ENCODE measurements at regions not wholly inside any gene's neighbourhood (a gene's known extent, or its start where the extent isn't known, plus 50 kb on each side); places are given as distances from the start of the nearest gene placed in this dataset.

- no TSS peak for BruUV-seq (replicated peaks)
- Mint-ChIP-seq H3K36me3 (ENCODE audit: insufficient read depth, unreplicated experiment) (no peaks in the 10 kb centered on the region), H3K27me3 (ENCODE audit: unreplicated experiment) (no peaks in the 10 kb centered on the region), H3K27ac (ENCODE audit: unreplicated experiment) (no peak overlapping the region), H3K4me1 (ENCODE audit: low read depth, unreplicated experiment) (no peaks in the 10 kb centered on the region), H3K4me3 (ENCODE audit: low read depth, unreplicated experiment) (no peak overlapping the region), H3K9me3 (ENCODE audit: low read depth, unreplicated experiment) (peaks cover under 1% of the 10 kb centered on the region)
- intact Hi-C loops (cut with micrococcal nuclease; ENCODE audit: unreplicated experiment): no loop called here
- TF ChIP-seq CTCF (IDR thresholded peaks at IDR 0.05; ENCODE audit: unreplicated experiment): no peak
- DNase-seq: no peak
- CTCF ChIA-PET: no interaction called here
Measured at GRCh38 chr21:24147674-24148073, 1459.6 kb downstream of the MRPL39 start.

- no peak for DNase-seq
- Mint-ChIP-seq H3K4me1 (ENCODE audit: low read depth, unreplicated experiment) (no peaks in the 10 kb centered on the region), H3K4me3 (ENCODE audit: low read depth, unreplicated experiment) (no peak overlapping the region), H3K27me3 (ENCODE audit: unreplicated experiment) (no peaks in the 10 kb centered on the region), H3K27ac (ENCODE audit: unreplicated experiment) (no peak overlapping the region), H3K9me3 (ENCODE audit: low read depth, unreplicated experiment) (peaks cover under 1% of the 10 kb centered on the region), H3K36me3 (ENCODE audit: insufficient read depth, unreplicated experiment) (no peaks in the 10 kb centered on the region)
- intact Hi-C loops (cut with micrococcal nuclease; ENCODE audit: unreplicated experiment): no loop called here
- TF ChIP-seq CTCF (IDR thresholded peaks at IDR 0.05; ENCODE audit: unreplicated experiment): no peak
- CTCF ChIA-PET: interaction anchor here (0.6 kb wide), 1 partner anchor 18 kb away, joined by 6 read pairs; no protein-coding TSS in a partner anchor
- no TSS peak for BruUV-seq (replicated peaks)
Measured at GRCh38 chr21:24131056-24131455, 1476.2 kb downstream of the MRPL39 start.

- DNase-seq: no peak
- no peak for TF ChIP-seq CTCF (IDR thresholded peaks at IDR 0.05; ENCODE audit: unreplicated experiment)
- no TSS peak for BruUV-seq (replicated peaks)
- no peak overlapping the region for H3K4me3 Mint-ChIP-seq (ENCODE audit: low read depth, unreplicated experiment)
- H3K9me3 Mint-ChIP-seq (ENCODE audit: low read depth, unreplicated experiment): no peaks in the 10 kb centered on the region
- no peaks in the 10 kb centered on the region for H3K4me1 Mint-ChIP-seq (ENCODE audit: low read depth, unreplicated experiment)
- H3K36me3 Mint-ChIP-seq (ENCODE audit: insufficient read depth, unreplicated experiment): no peaks in the 10 kb centered on the region
- CTCF ChIA-PET: no interaction called here
- H3K27ac Mint-ChIP-seq (ENCODE audit: unreplicated experiment): no peak overlapping the region
- intact Hi-C loops (cut with micrococcal nuclease; ENCODE audit: unreplicated experiment): no loop called here
- H3K27me3 Mint-ChIP-seq (ENCODE audit: unreplicated experiment): no peaks in the 10 kb centered on the region
Measured at GRCh38 chr21:24127651-24128050, 1479.6 kb downstream of the MRPL39 start.

- BruUV-seq (replicated peaks): no TSS peak
- Mint-ChIP-seq H3K4me1 (ENCODE audit: low read depth, unreplicated experiment) (no peaks in the 10 kb centered on the region), H3K27ac (ENCODE audit: unreplicated experiment) (no peak overlapping the region), H3K9me3 (ENCODE audit: low read depth, unreplicated experiment) (peaks cover 3% of the 10 kb centered on the region), H3K27me3 (ENCODE audit: unreplicated experiment) (no peaks in the 10 kb centered on the region), H3K36me3 (ENCODE audit: insufficient read depth, unreplicated experiment) (no peaks in the 10 kb centered on the region), H3K4me3 (ENCODE audit: low read depth, unreplicated experiment) (no peak overlapping the region)
- intact Hi-C loops (cut with micrococcal nuclease; ENCODE audit: unreplicated experiment): no loop called here
- CTCF ChIA-PET: no interaction called here
- TF ChIP-seq CTCF (IDR thresholded peaks at IDR 0.05; ENCODE audit: unreplicated experiment): no peak
- DNase-seq: no peak
Measured at GRCh38 chr21:24123785-24124184, 1483.5 kb downstream of the MRPL39 start.

Data from Calu3 (cell line).